ENCODE measurements at regions not wholly inside any gene's neighbourhood (a gene's known extent, or its start where the extent isn't known, plus 50 kb on each side); places are given as distances from the start of the nearest gene placed in this dataset.
"Not testable (repeated sequence)": the region's sequence is repeated elsewhere in the genome, so short reads cannot be mapped to it uniquely, and the experiment has no call there.

- DNase-seq, result no peak
- Histone ChIP-seq H3K23ac (ENCODE audit: low read length) (no peak overlapping the region), H2AFZ (ENCODE audit: insufficient read depth, low read length, poor library complexity) (no peak overlapping the region), H3K79me2 (ENCODE audit: control insufficient read depth, insufficient read depth, low read length, poor library complexity) (no peaks in the 10 kb centered on the region), H3K9ac (ENCODE audit: low read length) (no peak overlapping the region), H2BK5ac (ENCODE audit: low read depth, low read length, poor library complexity) (no peak overlapping the region), H3K9me3 (ENCODE audit: insufficient read depth, low read depth, low read length) (peaks cover 8% of the 10 kb centered on the region), H3K14ac (ENCODE audit: low read length) (no peak overlapping the region), H3K27me3 (ENCODE audit: insufficient read depth, low read length) (no peaks in the 10 kb centered on the region), H3K4me1 (ENCODE audit: control insufficient read depth in 1 of 2, insufficient read depth in 2 of 2, low read length in 2 of 2) (no peaks in the 10 kb centered on the region), H3K27ac (ENCODE audit: low read depth, low read length) (no peak overlapping the region), H3K18ac (ENCODE audit: low read length) (no peak overlapping the region), H3K79me1 (ENCODE audit: low read length) (no peaks in the 10 kb centered on the region), H4K8ac (ENCODE audit: low read depth, low read length) (no peak overlapping the region), H2AK5ac (ENCODE audit: low read length) (no peak overlapping the region), H2BK12ac (ENCODE audit: low read length) (no peak overlapping the region), H3K36me3 (ENCODE audit: control insufficient read depth in 1 of 2, insufficient read depth in 2 of 2, low read length in 2 of 2) (no peaks in the 10 kb centered on the region), H3K4me3 (ENCODE audit: low read depth, low read length) (no peak overlapping the region), H4K91ac (ENCODE audit: low read depth, low read length) (no peak overlapping the region), H4K12ac (ENCODE audit: low read depth, low read length) (no peak overlapping the region), H3K4me2 (ENCODE audit: low read length) (no peak overlapping the region), H2BK120ac (ENCODE audit: insufficient read depth, low read length, poor library complexity) (no peak overlapping the region), H3K4ac (ENCODE audit: low read depth, low read length) (no peak overlapping the region)
- WGBS (ENCODE audit: extremely low coverage, insufficient coverage, insufficient read length), result no CpG with 5 or more reads among the region's 11 CpGs
Observed at GRCh38 chr9:100731557-100731956, 153.7 kb downstream of the CAVIN4 start.

GRCh38 chr9:100739208-100739607 is 161.3 kb downstream of the CAVIN4 start:
- H2BK120ac ChIP-seq (ENCODE audit: insufficient read depth, low read length, poor library complexity), result no peak overlapping the region
- no peaks in the 10 kb centered on the region for H3K79me1 ChIP-seq (ENCODE audit: low read length)
- no peak overlapping the region for H4K8ac ChIP-seq (ENCODE audit: low read depth, low read length)
- no peak overlapping the region for H2AFZ ChIP-seq (ENCODE audit: insufficient read depth, low read length, poor library complexity)
- no peaks in the 10 kb centered on the region for H3K9me3 ChIP-seq (ENCODE audit: insufficient read depth, low read depth, low read length)
- H3K4me3 ChIP-seq (ENCODE audit: low read depth, low read length), result no peak overlapping the region
- H3K18ac ChIP-seq (ENCODE audit: low read length), result no peak overlapping the region
- no peak overlapping the region for H3K23ac ChIP-seq (ENCODE audit: low read length)
- no peak overlapping the region for H3K27ac ChIP-seq (ENCODE audit: low read depth, low read length)
- H2AK5ac ChIP-seq (ENCODE audit: low read length), result no peak overlapping the region
- no peak overlapping the region for H3K9ac ChIP-seq (ENCODE audit: low read length)
- H4K12ac ChIP-seq (ENCODE audit: low read depth, low read length), result no peak overlapping the region
- no peak overlapping the region for H3K14ac ChIP-seq (ENCODE audit: low read length)
- no peak overlapping the region for H2BK5ac ChIP-seq (ENCODE audit: low read depth, low read length, poor library complexity)
- H3K36me3 ChIP-seq (ENCODE audit: control insufficient read depth in 1 of 2, insufficient read depth in 2 of 2, low read length in 2 of 2), result no peaks in the 10 kb centered on the region
- WGBS (ENCODE audit: extremely low coverage, insufficient coverage, insufficient read length), result no CpG with 5 or more reads among the region's 2 CpGs
- no peaks in the 10 kb centered on the region for H3K27me3 ChIP-seq (ENCODE audit: insufficient read depth, low read length)
- peak; percentile 33 to 39 for DNase-seq
- peaks cover 0 to 5% of the 10 kb centered on the region in 2 experiments for H3K4me1 ChIP-seq (ENCODE audit: control insufficient read depth in 1 of 2, insufficient read depth in 2 of 2, low read length in 2 of 2)
- no peak overlapping the region for H4K91ac ChIP-seq (ENCODE audit: low read depth, low read length)
- H3K4ac ChIP-seq (ENCODE audit: low read depth, low read length), result no peak overlapping the region
- no peaks in the 10 kb centered on the region for H3K79me2 ChIP-seq (ENCODE audit: control insufficient read depth, insufficient read depth, low read length, poor library complexity)
- H2BK12ac ChIP-seq (ENCODE audit: low read length), result no peak overlapping the region
- H3K4me2 ChIP-seq (ENCODE audit: low read length), result no peak overlapping the region

GRCh38 chr9:100739666-100740065 is 161.8 kb downstream of the CAVIN4 start:
- Histone ChIP-seq H4K12ac (ENCODE audit: low read depth, low read length) (no peak overlapping the region), H3K4me1 (ENCODE audit: control insufficient read depth in 1 of 2, insufficient read depth in 2 of 2, low read length in 2 of 2) (peaks cover 0 to 5% of the 10 kb centered on the region in 2 experiments), H3K14ac (ENCODE audit: low read length) (no peak overlapping the region), H3K79me1 (ENCODE audit: low read length) (no peaks in the 10 kb centered on the region), H2AK5ac (ENCODE audit: low read length) (no peak overlapping the region), H3K4me3 (ENCODE audit: low read depth, low read length) (no peak overlapping the region), H3K23ac (ENCODE audit: low read length) (no peak overlapping the region), H2BK5ac (ENCODE audit: low read depth, low read length, poor library complexity) (no peak overlapping the region), H3K27me3 (ENCODE audit: insufficient read depth, low read length) (no peaks in the 10 kb centered on the region), H3K9ac (ENCODE audit: low read length) (no peak overlapping the region), H3K18ac (ENCODE audit: low read length) (no peak overlapping the region), H3K27ac (ENCODE audit: low read depth, low read length) (no peak overlapping the region), H2BK12ac (ENCODE audit: low read length) (no peak overlapping the region), H2BK120ac (ENCODE audit: insufficient read depth, low read length, poor library complexity) (no peak overlapping the region), H3K4ac (ENCODE audit: low read depth, low read length) (no peak overlapping the region), H3K79me2 (ENCODE audit: control insufficient read depth, insufficient read depth, low read length, poor library complexity) (no peaks in the 10 kb centered on the region), H3K36me3 (ENCODE audit: control insufficient read depth in 1 of 2, insufficient read depth in 2 of 2, low read length in 2 of 2) (no peaks in the 10 kb centered on the region), H3K9me3 (ENCODE audit: insufficient read depth, low read depth, low read length) (no peaks in the 10 kb centered on the region), H4K8ac (ENCODE audit: low read depth, low read length) (no peak overlapping the region), H4K91ac (ENCODE audit: low read depth, low read length) (no peak overlapping the region), H3K4me2 (ENCODE audit: low read length) (no peak overlapping the region), H2AFZ (ENCODE audit: insufficient read depth, low read length, poor library complexity) (no peak overlapping the region)
- DNase-seq, result peak; percentile 90
- no CpG with 5 or more reads among the region's 5 CpGs for WGBS (ENCODE audit: extremely low coverage, insufficient coverage, insufficient read length)

GRCh38 chr9:100748930-100749329 is 171.1 kb downstream of the CAVIN4 start:
- not testable (repeated sequence) for H4K12ac ChIP-seq (ENCODE audit: low read depth, low read length); H3K18ac ChIP-seq (ENCODE audit: low read length); H3K9ac ChIP-seq (ENCODE audit: low read length); H4K8ac ChIP-seq (ENCODE audit: low read depth, low read length); H3K4me1 ChIP-seq (ENCODE audit: control insufficient read depth in 1 of 2, insufficient read depth in 2 of 2, low read length in 2 of 2); H3K27ac ChIP-seq (ENCODE audit: low read depth, low read length); H3K79me1 ChIP-seq (ENCODE audit: low read length); H3K14ac ChIP-seq (ENCODE audit: low read length); H2AFZ ChIP-seq (ENCODE audit: insufficient read depth, low read length, poor library complexity); H3K9me3 ChIP-seq (ENCODE audit: insufficient read depth, low read depth, low read length); H3K4ac ChIP-seq (ENCODE audit: low read depth, low read length); H3K36me3 ChIP-seq (ENCODE audit: control insufficient read depth in 1 of 2, insufficient read depth in 2 of 2, low read length in 2 of 2); H3K79me2 ChIP-seq (ENCODE audit: control insufficient read depth, insufficient read depth, low read length, poor library complexity); H3K4me2 ChIP-seq (ENCODE audit: low read length); H3K4me3 ChIP-seq (ENCODE audit: low read depth, low read length); H2BK120ac ChIP-seq (ENCODE audit: insufficient read depth, low read length, poor library complexity); H3K23ac ChIP-seq (ENCODE audit: low read length); H3K27me3 ChIP-seq (ENCODE audit: insufficient read depth, low read length); H2BK12ac ChIP-seq (ENCODE audit: low read length); H4K91ac ChIP-seq (ENCODE audit: low read depth, low read length); H2BK5ac ChIP-seq (ENCODE audit: low read depth, low read length, poor library complexity); H2AK5ac ChIP-seq (ENCODE audit: low read length); DNase-seq
- no CpG with 5 or more reads among the region's 4 CpGs for WGBS (ENCODE audit: extremely low coverage, insufficient coverage, insufficient read length)

All from trophoblast cell (in vitro differentiated cells and primary cell).